PC-3 (cell line): ENCODE measurements at regions not wholly inside any gene's neighbourhood (a gene's known extent, or its start where the extent isn't known, plus 50 kb on each side); places are given as distances from the start of the nearest gene placed in this dataset.

ENCODE experiments used
- EZH2 ChIP-seq: fragments of 300-600 bp; sonication (generic); IDR thresholded peaks from one replicate; pipeline ENCODE4 v1.6.1; 2017; ENCODE audit warnings: antibody characterized with exemption, mild to moderate bottlenecking, low read length; ENCODE audit not compliant: unreplicated experiment
- TF ChIP-seq, protein P1 (sequence below): fragments of 300-600 bp; sonication (generic); conservative IDR thresholded peaks from 2 replicates; pipeline ENCODE4 v1.5.1; 2017; ENCODE audit warnings: antibody characterized with exemption, low read depth, mild to moderate bottlenecking, low read length

DNA sequence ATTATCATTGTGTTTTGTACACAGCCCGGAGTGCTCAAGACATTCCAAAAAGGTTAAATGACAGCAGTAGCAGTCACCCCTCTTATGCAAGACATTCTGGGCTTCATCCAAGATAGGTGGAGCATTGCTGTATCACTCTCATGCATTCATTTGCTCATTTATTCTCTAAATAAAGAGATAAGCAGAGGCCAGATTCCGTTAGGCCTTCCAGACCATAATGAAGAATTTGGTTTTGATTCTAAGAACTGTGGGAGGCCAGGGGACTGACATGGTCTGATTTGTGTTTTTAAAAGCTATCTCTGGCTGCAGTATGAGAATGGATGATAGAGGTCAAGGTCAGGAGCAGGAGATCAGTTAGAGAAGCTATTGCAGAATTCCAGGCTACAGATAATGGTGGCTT is 145.8 kb downstream of the KCNRG start:
- TF ChIP-seq, protein P1, sequence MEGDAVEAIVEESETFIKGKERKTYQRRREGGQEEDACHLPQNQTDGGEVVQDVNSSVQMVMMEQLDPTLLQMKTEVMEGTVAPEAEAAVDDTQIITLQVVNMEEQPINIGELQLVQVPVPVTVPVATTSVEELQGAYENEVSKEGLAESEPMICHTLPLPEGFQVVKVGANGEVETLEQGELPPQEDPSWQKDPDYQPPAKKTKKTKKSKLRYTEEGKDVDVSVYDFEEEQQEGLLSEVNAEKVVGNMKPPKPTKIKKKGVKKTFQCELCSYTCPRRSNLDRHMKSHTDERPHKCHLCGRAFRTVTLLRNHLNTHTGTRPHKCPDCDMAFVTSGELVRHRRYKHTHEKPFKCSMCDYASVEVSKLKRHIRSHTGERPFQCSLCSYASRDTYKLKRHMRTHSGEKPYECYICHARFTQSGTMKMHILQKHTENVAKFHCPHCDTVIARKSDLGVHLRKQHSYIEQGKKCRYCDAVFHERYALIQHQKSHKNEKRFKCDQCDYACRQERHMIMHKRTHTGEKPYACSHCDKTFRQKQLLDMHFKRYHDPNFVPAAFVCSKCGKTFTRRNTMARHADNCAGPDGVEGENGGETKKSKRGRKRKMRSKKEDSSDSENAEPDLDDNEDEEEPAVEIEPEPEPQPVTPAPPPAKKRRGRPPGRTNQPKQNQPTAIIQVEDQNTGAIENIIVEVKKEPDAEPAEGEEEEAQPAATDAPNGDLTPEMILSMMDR: no peak
- TF ChIP-seq EZH2: no peak
